SK-N-SH (cell line): ENCODE measurements at regions not wholly inside any gene's neighbourhood (a gene's known extent, or its start where the extent isn't known, plus 50 kb on each side); places are given as distances from the start of the nearest gene placed in this dataset.

ENCODE experiments used
- CTCF ChIA-PET: fragments of 300-600, 350-600 bp; formaldehyde crosslinking; extraction: SDS; loops from one replicate; lab custom pipeline; 2021; lab: Yijun Ruan, JAX
- POLR2A ChIA-PET: fragments of 350-600 bp; sonication (Branson Sonifier 250); formaldehyde crosslinking; extraction: SDS; loops from one replicate; lab custom pipeline; 2020; ENCODE audit warnings: antibody characterized with exemption, inconsistent platforms; lab: Yijun Ruan, JAX
- DNase-seq: peaks from one replicate; pipeline ENCODE4 v3.0.0; 2012
- H2AFZ ChIP-seq: fragments of 200-600 bp; sonication (generic); 2 replicates; pipeline ENCODE4 v1.8.1; 2016; ENCODE audit warnings: antibody characterized with exemption, mild to moderate bottlenecking, low read depth
- H3F3A ChIP-seq: fragments of 200-600 bp; sonication (generic); replicated peaks from 2 replicates; pipeline ENCODE3; 2016; ENCODE audit warnings: antibody characterized with exemption, mild to moderate bottlenecking; ENCODE audit not compliant: insufficient read depth
- H3K27ac ChIP-seq, 2 experiments: fragments of 200-500 bp in 1 of 2; fragments of 200-600 bp in 1 of 2; sonication (Bioruptor generic) in 1 of 2; sonication (generic), shearing (Covaris generic) in 1 of 2; 2 replicates each; pipeline versions ENCODE4 v1.5.1 to v1.6.1; 2014 to 2016; ENCODE audit warnings: low read depth in 2 of 2, inconsistent platforms in 1 of 2, low read length in 1 of 2, mild to moderate bottlenecking in 1 of 2, mixed read lengths in 1 of 2
- H3K27me3 ChIP-seq: fragments of 200-600 bp; sonication (generic), shearing (Covaris generic); 2 replicates; pipeline ENCODE4 v1.6.1; 2016; ENCODE audit warnings: mixed run types; ENCODE audit not compliant: insufficient read depth
- H3K36me3 ChIP-seq, 2 experiments: fragments of 200-500 bp in 1 of 2; fragments of 200-600 bp in 1 of 2; sonication (Bioruptor generic) in 1 of 2; sonication (generic) in 1 of 2; replicated peaks in 1 of 2; 2 replicates each; pipeline versions ENCODE3 to v1.5.1; 2014 to 2016; ENCODE audit warnings: low read length in 1 of 2, mild to moderate bottlenecking in 1 of 2; ENCODE audit not compliant: insufficient read depth in 2 of 2, control insufficient read depth in 1 of 2
- H3K4me1 ChIP-seq, 2 experiments: fragments of 200-500 bp in 1 of 2; fragments of 200-600 bp in 1 of 2; sonication (Bioruptor generic) in 1 of 2; sonication (generic), shearing (Covaris generic) in 1 of 2; 2 replicates each; pipeline versions ENCODE4 v1.5.1 to v1.6.1; 2014 to 2016; ENCODE audit warnings: low read depth in 1 of 2, low read length in 1 of 2, mixed run types in 1 of 2; ENCODE audit not compliant: insufficient read depth in 2 of 2, control insufficient read depth in 1 of 2
- H3K4me2 ChIP-seq: fragments of 200-600 bp; sonication (generic), shearing (Covaris generic); 2 replicates; pipeline ENCODE4 v1.6.1; 2017; ENCODE audit warnings: mixed run types
- H3K4me3 ChIP-seq, 2 experiments: fragments of 200-500 bp in 1 of 2; fragments of 200-600 bp in 1 of 2; sonication (Bioruptor generic) in 1 of 2; sonication (generic), shearing (Covaris generic) in 1 of 2; 2 replicates each; pipeline versions ENCODE4 v1.5.1 to v1.8.1; 2014 to 2016; ENCODE audit warnings: low read depth in 2 of 2, inconsistent platforms in 1 of 2, low read length in 1 of 2, mild to moderate bottlenecking in 1 of 2, mixed read lengths in 1 of 2, moderate library complexity in 1 of 2
- H3K79me2 ChIP-seq: fragments of 200-600 bp; sonication (generic); 2 replicates; pipeline ENCODE4 v1.8.1; 2017; ENCODE audit warnings: mild to moderate bottlenecking; ENCODE audit not compliant: insufficient read depth
- H3K9ac ChIP-seq: fragments of 200-600 bp; sonication (generic); 2 replicates; pipeline ENCODE4 v1.6.1; 2017; ENCODE audit warnings: mixed run types
- H3K9me2 ChIP-seq: fragments of 200-600 bp; sonication (generic); 2 replicates; pipeline ENCODE4 v1.6.1; 2017; ENCODE audit warnings: mixed run types
- H3K9me3 ChIP-seq: fragments of 200-600 bp; sonication (generic); 2 replicates; pipeline ENCODE4 v1.6.1; 2017; ENCODE audit warnings: mixed run types, mild to moderate bottlenecking, moderate library complexity
- H4K20me1 ChIP-seq: fragments of 200-600 bp; sonication (generic); 2 replicates; pipeline ENCODE4 v1.6.1; 2017; ENCODE audit warnings: mild to moderate bottlenecking, mixed run types; ENCODE audit not compliant: insufficient read depth
- GABPA ChIP-seq: IDR thresholded peaks from 2 replicates; pipeline ENCODE4 v1.4.0; 2012; ENCODE audit warnings: low read depth, mild to moderate bottlenecking
- MEF2A ChIP-seq: IDR thresholded peaks from 2 replicates; pipeline ENCODE4 v1.4.0; 2012; ENCODE audit warnings: low read depth, borderline replicate concordance
- POLR2AphosphoS5 ChIP-seq: IDR thresholded peaks from 2 replicates; pipeline ENCODE4 v1.6.1; 2012; ENCODE audit warnings: low read depth, low read length
- RAD21 ChIP-seq: IDR thresholded peaks from 2 replicates; pipeline ENCODE4 v1.6.1; 2012; ENCODE audit warnings: mild to moderate bottlenecking, low read length
- RFX5 ChIP-seq: IDR thresholded peaks from 2 replicates; pipeline ENCODE4 v1.6.1; 2012; ENCODE audit warnings: mild to moderate bottlenecking, improper control_type of control experiment, low read length
- RXRA ChIP-seq: IDR thresholded peaks from 2 replicates; pipeline ENCODE4 v1.4.0; 2012; ENCODE audit warnings: low read depth, mild to moderate bottlenecking, borderline replicate concordance
- SMC3 ChIP-seq: IDR thresholded peaks from 2 replicates; pipeline ENCODE4 v1.6.1; 2012; ENCODE audit warnings: low read depth, low read length, improper control_type of control experiment
- TEAD4 ChIP-seq: IDR thresholded peaks from 2 replicates; pipeline ENCODE4 v1.4.0; 2012; ENCODE audit warnings: mild to moderate bottlenecking, borderline replicate concordance; ENCODE audit not compliant: insufficient read depth
- USF1 ChIP-seq: IDR thresholded peaks from 2 replicates; pipeline ENCODE4 v1.4.0; 2012; ENCODE audit warnings: low read depth, borderline replicate concordance
- YY1 ChIP-seq: IDR thresholded peaks from 2 replicates; pipeline ENCODE4 v1.4.0; 2012; ENCODE audit warnings: low read depth, mild to moderate bottlenecking
- ZBTB33 ChIP-seq: IDR thresholded peaks from 2 replicates; pipeline ENCODE4 v1.4.0; 2012; ENCODE audit warnings: low read depth, borderline replicate concordance
- WGBS: methylation state at CpG from one replicate; pipeline ENCODE4 v1.1.6; 2017; ENCODE audit warnings: low lambda C conversion rate; 5-methylcytosine and 5-hydroxymethylcytosine counted together
- TF ChIP-seq, protein P1 (sequence below): IDR thresholded peaks from 2 replicates; pipeline ENCODE4 v1.6.1; 2012; ENCODE audit warnings: mild to moderate bottlenecking, low read depth, low read length, moderate library complexity
- TF ChIP-seq, protein P2 (sequence below): IDR thresholded peaks from 2 replicates; pipeline ENCODE4 v1.4.0; 2012; ENCODE audit warnings: low read depth

- Histone ChIP-seq H3K27me3 (no peaks in the 10 kb centered on the region), H3K9me2 (no peaks in the 10 kb centered on the region), H3K27ac (no peak overlapping the region), H3K79me2 (no peaks in the 10 kb centered on the region), H3K9ac (no peak overlapping the region), H3K36me3 (no peaks in the 10 kb centered on the region), H3K9me3 (no peaks in the 10 kb centered on the region), H3K4me3 (no peak overlapping the region), H2AFZ (no peak overlapping the region), H3F3A (no peaks in the 10 kb centered on the region), H4K20me1 (no peaks in the 10 kb centered on the region), H3K4me1 (no peaks in the 10 kb centered on the region), H3K4me2 (no peak overlapping the region)
- CTCF ChIA-PET: interaction anchor here (2.1 kb wide), 1 partner anchor 17 kb away, joined by 5 read pairs; no protein-coding TSS in a partner anchor
- POLR2A ChIA-PET: no interaction called here
- 19% methylated on average over 2 of the region's 2 CpGs for WGBS
- no peak for DNase-seq
- TF ChIP-seq ZBTB33: no peak
- TF ChIP-seq YY1: no peak
- TF ChIP-seq TEAD4: no peak
- no peak for TF ChIP-seq RFX5
- no peak for TF ChIP-seq RAD21
- TF ChIP-seq MEF2A: no peak
- TF ChIP-seq, protein P1, sequence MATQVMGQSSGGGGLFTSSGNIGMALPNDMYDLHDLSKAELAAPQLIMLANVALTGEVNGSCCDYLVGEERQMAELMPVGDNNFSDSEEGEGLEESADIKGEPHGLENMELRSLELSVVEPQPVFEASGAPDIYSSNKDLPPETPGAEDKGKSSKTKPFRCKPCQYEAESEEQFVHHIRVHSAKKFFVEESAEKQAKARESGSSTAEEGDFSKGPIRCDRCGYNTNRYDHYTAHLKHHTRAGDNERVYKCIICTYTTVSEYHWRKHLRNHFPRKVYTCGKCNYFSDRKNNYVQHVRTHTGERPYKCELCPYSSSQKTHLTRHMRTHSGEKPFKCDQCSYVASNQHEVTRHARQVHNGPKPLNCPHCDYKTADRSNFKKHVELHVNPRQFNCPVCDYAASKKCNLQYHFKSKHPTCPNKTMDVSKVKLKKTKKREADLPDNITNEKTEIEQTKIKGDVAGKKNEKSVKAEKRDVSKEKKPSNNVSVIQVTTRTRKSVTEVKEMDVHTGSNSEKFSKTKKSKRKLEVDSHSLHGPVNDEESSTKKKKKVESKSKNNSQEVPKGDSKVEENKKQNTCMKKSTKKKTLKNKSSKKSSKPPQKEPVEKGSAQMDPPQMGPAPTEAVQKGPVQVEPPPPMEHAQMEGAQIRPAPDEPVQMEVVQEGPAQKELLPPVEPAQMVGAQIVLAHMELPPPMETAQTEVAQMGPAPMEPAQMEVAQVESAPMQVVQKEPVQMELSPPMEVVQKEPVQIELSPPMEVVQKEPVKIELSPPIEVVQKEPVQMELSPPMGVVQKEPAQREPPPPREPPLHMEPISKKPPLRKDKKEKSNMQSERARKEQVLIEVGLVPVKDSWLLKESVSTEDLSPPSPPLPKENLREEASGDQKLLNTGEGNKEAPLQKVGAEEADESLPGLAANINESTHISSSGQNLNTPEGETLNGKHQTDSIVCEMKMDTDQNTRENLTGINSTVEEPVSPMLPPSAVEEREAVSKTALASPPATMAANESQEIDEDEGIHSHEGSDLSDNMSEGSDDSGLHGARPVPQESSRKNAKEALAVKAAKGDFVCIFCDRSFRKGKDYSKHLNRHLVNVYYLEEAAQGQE: no peak
- no peak for TF ChIP-seq SMC3
- no peak for TF ChIP-seq RXRA
- TF ChIP-seq POLR2AphosphoS5: no peak
- TF ChIP-seq GABPA: no peak
Measured at GRCh38 chr3:20422391-20422790, 236.4 kb upstream of the SGO1 start.

GRCh38 chr3:20417388-20418108 is 231.5 kb upstream of the SGO1 start:
- no peaks in the 10 kb centered on the region for H3K4me1 ChIP-seq
- no peak overlapping the region for H2AFZ ChIP-seq
- TF ChIP-seq, protein P2, sequence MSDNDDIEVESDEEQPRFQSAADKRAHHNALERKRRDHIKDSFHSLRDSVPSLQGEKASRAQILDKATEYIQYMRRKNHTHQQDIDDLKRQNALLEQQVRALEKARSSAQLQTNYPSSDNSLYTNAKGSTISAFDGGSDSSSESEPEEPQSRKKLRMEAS: no peak
- no peak for TF ChIP-seq USF1
- TF ChIP-seq, all 33 proteins: peak for 0
- no peaks in the 10 kb centered on the region for H3K27me3 ChIP-seq
- no peaks in the 10 kb centered on the region for H3K9me2 ChIP-seq
- no peak overlapping the region for H3K9ac ChIP-seq
- no peaks in the 10 kb centered on the region for H3F3A ChIP-seq
- ChIA-PET CTCF (interaction anchor here (1.3 kb wide), 1 partner anchor 17 kb away, joined by 5 read pairs; no protein-coding TSS in a partner anchor), POLR2A (no interaction called here)
- no peak overlapping the region for H3K27ac ChIP-seq
- H3K79me2 ChIP-seq: no peaks in the 10 kb centered on the region
- no peaks in the 10 kb centered on the region for H3K9me3 ChIP-seq
- H3K4me2 ChIP-seq: no peak overlapping the region
- no peaks in the 10 kb centered on the region for H4K20me1 ChIP-seq
- 27% methylated on average over 5 of the region's 5 CpGs for WGBS
- no peak for DNase-seq
- H3K4me3 ChIP-seq: no peak overlapping the region
- no peaks in the 10 kb centered on the region for H3K36me3 ChIP-seq
